ENCODE measurements at regions not wholly inside any gene's neighbourhood (a gene's known extent, or its start where the extent isn't known, plus 50 kb on each side); places are given as distances from the start of the nearest gene placed in this dataset.
"Not testable (repeated sequence)": the region's sequence is repeated elsewhere in the genome, so short reads cannot be mapped to it uniquely, and the experiment has no call there.

- not testable (repeated sequence) for DNase-seq (ENCODE audit: low read depth)
These were observed 3732.0 kb upstream of the OR11H1 start for GRCh38 chr22:11795979-11796378.

DNA sequence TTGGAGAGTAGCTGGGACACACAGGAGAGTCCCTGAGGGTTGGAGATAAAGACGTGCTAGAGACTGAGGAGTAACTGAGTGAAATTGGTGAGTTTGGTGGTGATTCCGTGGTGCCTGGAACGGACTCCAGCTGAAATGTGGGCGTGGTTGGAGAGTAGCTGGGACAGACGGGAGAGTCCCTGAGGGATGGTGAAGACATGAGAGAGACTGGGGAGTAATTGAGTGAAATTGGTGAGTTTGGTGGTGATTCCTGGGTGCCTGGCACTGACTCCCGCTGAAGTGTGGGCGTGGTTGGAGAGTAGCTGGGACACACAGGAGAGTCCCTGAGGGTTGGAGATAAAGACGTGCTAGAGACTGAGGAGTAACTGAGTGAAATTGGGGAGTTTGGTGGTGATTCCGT, 3712.5 kb upstream of the OR11H1 start:
- DNase-seq (ENCODE audit: low read depth): not testable (repeated sequence)

GRCh38 chr22:11818845-11819244, 3709.1 kb upstream of the OR11H1 start:
- not testable (repeated sequence) for DNase-seq (ENCODE audit: low read depth)

DNA sequence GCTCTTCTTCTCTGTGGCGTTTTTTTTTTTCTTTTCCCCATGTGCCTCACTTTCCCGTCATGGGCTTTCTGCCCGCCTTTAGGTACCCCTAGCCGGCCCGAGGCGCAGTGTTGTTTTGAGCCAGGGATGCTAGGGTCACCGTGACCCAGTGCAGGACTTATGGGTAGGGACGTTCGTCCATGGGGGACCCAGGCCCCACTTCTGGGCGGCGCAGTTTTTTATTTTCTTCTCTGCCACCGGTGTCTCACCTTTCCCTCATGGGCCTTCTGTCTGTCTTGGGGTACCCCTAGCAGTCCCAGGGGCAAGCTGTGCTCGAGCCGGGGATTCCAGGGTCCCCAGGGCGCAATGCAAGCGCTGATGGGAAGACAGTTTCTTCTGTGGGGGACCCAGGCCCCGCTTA, 3705.7 kb upstream of the OR11H1 start:
- not testable (repeated sequence) for DNase-seq (ENCODE audit: low read depth)

- DNase-seq (ENCODE audit: low read depth): not testable (repeated sequence)
These were observed 3703.0 kb upstream of the OR11H1 start for GRCh38 chr22:11825009-11825408.

DNA sequence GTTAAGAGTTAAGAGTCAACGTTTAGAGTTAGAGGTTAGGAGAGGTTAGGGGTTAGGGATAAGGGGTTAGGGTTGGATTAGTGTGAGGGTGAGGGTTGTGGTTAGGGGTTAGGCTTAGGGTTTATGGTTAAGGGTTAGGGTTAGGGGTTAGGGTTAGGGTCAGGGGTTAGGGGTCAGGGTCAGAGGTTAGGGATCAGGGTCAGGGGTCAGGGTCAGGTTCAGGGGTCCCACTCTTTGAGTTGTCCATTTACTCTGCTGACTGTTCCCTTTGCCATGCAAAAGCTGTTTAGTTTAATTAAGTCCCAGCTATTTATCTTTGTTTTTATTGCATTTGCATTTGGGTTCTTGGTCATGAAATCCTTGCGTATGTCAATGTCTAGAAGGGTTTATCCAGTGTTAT, 3702.0 kb upstream of the OR11H1 start:
- not testable (repeated sequence) for DNase-seq (ENCODE audit: low read depth)

DNA sequence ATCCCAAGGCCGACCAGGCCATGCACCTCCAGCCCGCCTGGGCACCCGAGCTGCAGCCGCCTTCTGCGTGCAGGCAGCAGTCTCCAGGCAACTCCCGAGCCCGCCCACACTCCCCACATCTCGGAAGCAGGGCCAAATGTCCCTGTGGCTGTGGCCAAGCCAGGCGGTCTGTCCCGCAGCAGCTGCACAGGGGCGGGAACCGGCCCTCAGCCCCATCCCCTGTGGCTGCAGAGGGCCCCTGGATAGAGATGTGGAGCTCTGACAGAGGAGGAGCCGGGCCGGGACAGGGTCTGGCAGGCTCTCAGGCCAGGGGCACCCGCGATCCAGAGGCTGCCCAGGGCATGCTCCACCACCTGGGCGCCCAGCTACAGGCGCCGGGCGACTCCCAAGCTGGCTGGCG, 3698.6 kb upstream of the OR11H1 start:
- peak; percentile 15 for DNase-seq (ENCODE audit: low read depth)

Measured in LHCN-M2 (cell line).